ENCODE measurements at regions not wholly inside any gene's neighbourhood (a gene's known extent, or its start where the extent isn't known, plus 50 kb on each side); places are given as distances from the start of the nearest gene placed in this dataset.
"Not testable (repeated sequence)": the region's sequence is repeated elsewhere in the genome, so short reads cannot be mapped to it uniquely, and the experiment has no call there.

GRCh38 chr9:11653867-11654266, 1039.3 kb upstream of the TYRP1 start:
- in situ Hi-C loops (cut with HindIII; ENCODE audit: low sequenced_read_pairs), result no loop called here

GRCh38 chr9:11663913-11664312, 1029.3 kb upstream of the TYRP1 start:
- TF ChIP-seq, protein P1, sequence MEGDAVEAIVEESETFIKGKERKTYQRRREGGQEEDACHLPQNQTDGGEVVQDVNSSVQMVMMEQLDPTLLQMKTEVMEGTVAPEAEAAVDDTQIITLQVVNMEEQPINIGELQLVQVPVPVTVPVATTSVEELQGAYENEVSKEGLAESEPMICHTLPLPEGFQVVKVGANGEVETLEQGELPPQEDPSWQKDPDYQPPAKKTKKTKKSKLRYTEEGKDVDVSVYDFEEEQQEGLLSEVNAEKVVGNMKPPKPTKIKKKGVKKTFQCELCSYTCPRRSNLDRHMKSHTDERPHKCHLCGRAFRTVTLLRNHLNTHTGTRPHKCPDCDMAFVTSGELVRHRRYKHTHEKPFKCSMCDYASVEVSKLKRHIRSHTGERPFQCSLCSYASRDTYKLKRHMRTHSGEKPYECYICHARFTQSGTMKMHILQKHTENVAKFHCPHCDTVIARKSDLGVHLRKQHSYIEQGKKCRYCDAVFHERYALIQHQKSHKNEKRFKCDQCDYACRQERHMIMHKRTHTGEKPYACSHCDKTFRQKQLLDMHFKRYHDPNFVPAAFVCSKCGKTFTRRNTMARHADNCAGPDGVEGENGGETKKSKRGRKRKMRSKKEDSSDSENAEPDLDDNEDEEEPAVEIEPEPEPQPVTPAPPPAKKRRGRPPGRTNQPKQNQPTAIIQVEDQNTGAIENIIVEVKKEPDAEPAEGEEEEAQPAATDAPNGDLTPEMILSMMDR (IDR thresholded peaks at IDR 0.05; ENCODE audit: low read depth, low read length), result no peak
- no peak for DNase-seq (ENCODE audit: low read depth, low spot score)
- in situ Hi-C loops (cut with HindIII; ENCODE audit: low sequenced_read_pairs), result no loop called here
- H3K4me3 ChIP-seq (ENCODE audit: low read depth, low read length), result no peak overlapping the region

More at GRCh38 chr9:11653867-11654266, 1039.3 kb upstream of the TYRP1 start:
- TF ChIP-seq, protein P1 (IDR thresholded peaks at IDR 0.05; ENCODE audit: low read depth, low read length), result no peak
- DNase-seq (ENCODE audit: low read depth, low spot score), result no peak
- H3K4me3 ChIP-seq (ENCODE audit: low read depth, low read length), result no peak overlapping the region

DNA sequence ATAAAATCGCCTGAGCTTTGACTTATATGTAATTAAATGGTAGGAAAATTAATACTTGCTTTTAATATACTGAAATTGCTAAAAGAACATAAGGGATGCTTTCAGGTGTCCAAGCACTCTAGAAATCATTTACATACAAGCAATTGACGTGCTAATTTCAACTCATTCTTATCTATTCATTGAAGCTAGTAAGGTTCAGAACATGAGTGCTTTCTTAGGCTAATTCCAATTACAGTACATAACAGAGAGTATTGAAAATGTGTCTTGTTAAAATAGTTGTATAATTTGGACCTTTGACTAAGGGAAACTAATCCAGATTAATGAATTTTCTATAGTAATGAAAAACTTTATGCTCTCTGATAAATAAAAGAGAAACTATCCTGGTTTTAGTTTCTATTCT, 1016.4 kb upstream of the TYRP1 start:
- DNase-seq (ENCODE audit: low read depth, low spot score), result no peak
- TF ChIP-seq, protein P1 (IDR thresholded peaks at IDR 0.05; ENCODE audit: low read depth, low read length), result no peak
- no peak overlapping the region for H3K4me3 ChIP-seq (ENCODE audit: low read depth, low read length)
- in situ Hi-C loops (cut with HindIII; ENCODE audit: low sequenced_read_pairs), result no loop called here

- TF ChIP-seq, protein P1 (IDR thresholded peaks at IDR 0.05; ENCODE audit: low read depth, low read length), result no peak
These were observed 1006.5 kb upstream of the TYRP1 start for GRCh38 chr9:11686733-11687132.

GRCh38 chr9:11697126-11697525, 996.1 kb upstream of the TYRP1 start:
- TF ChIP-seq, protein P1 (IDR thresholded peaks at IDR 0.05; ENCODE audit: low read depth, low read length), result no peak
- no peak overlapping the region for H3K4me3 ChIP-seq (ENCODE audit: low read depth, low read length)
- in situ Hi-C loops (cut with HindIII; ENCODE audit: low sequenced_read_pairs), result no loop called here
- no peak for DNase-seq (ENCODE audit: low read depth, low spot score)

More at GRCh38 chr9:11686733-11687132, 1006.5 kb upstream of the TYRP1 start:
- H3K4me3 ChIP-seq (ENCODE audit: low read depth, low read length), result no peak overlapping the region
- no peak for DNase-seq (ENCODE audit: low read depth, low spot score)
- in situ Hi-C loops (cut with HindIII; ENCODE audit: low sequenced_read_pairs), result no loop called here

- TF ChIP-seq, protein P1 (IDR thresholded peaks at IDR 0.05; ENCODE audit: low read depth, low read length), result no peak
- in situ Hi-C loops (cut with HindIII; ENCODE audit: low sequenced_read_pairs), result no loop called here
- H3K4me3 ChIP-seq (ENCODE audit: low read depth, low read length), result no peak overlapping the region
These were observed 991.5 kb upstream of the TYRP1 start for GRCh38 chr9:11701706-11702105.

DNA sequence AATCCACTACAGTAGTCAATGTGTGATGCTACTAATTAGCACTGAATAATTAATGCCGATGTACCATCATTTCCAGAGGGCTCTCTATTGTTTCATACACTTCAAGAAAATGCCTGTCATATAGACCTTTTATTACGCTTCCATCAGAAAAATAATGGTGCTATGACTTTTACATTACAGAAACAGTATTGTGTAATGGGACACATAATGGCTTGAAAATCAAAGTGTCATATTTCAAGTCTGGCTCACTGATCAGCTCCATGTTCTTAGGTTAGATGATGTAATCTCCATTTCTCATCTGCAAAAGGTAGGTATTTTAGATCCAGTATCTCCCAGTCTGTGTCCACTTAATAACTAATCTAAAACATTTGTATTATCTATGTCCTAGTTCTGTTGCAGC, 990.6 kb upstream of the TYRP1 start:
- no peak overlapping the region for H3K4me3 ChIP-seq (ENCODE audit: low read depth, low read length)
- TF ChIP-seq, protein P1 (IDR thresholded peaks at IDR 0.05; ENCODE audit: low read depth, low read length), result no peak
- in situ Hi-C loops (cut with HindIII; ENCODE audit: low sequenced_read_pairs), result no loop called here
- DNase-seq (ENCODE audit: low read depth, low spot score), result no peak

More at GRCh38 chr9:11701706-11702105, 991.5 kb upstream of the TYRP1 start:
- no peak for DNase-seq (ENCODE audit: low read depth, low spot score)

- H3K4me3 ChIP-seq (ENCODE audit: low read depth, low read length); in situ Hi-C loops (cut with HindIII; ENCODE audit: low sequenced_read_pairs); DNase-seq (ENCODE audit: low read depth, low spot score): not testable (repeated sequence)
These were observed 989.0 kb upstream of the TYRP1 start for GRCh38 chr9:11704198-11704597.

All from astrocyte of the spinal cord (primary cell).